LoVo (cell line): ENCODE measurements at regions not wholly inside any gene's neighbourhood (a gene's known extent, or its start where the extent isn't known, plus 50 kb on each side); places are given as distances from the start of the nearest gene placed in this dataset.

Experiments used
- DNase-seq: peaks from one replicate; pipeline ENCODE4 v3.0.0-alpha.2; 2016; ENCODE audit warnings: low spot score

- no peak for DNase-seq
Measured at GRCh38 chr1:82565146-82565545, 764.4 kb downstream of the ADGRL2 start.

- no peak for DNase-seq
Measured at GRCh38 chr1:82564333-82564732, 763.6 kb downstream of the ADGRL2 start.

DNA sequence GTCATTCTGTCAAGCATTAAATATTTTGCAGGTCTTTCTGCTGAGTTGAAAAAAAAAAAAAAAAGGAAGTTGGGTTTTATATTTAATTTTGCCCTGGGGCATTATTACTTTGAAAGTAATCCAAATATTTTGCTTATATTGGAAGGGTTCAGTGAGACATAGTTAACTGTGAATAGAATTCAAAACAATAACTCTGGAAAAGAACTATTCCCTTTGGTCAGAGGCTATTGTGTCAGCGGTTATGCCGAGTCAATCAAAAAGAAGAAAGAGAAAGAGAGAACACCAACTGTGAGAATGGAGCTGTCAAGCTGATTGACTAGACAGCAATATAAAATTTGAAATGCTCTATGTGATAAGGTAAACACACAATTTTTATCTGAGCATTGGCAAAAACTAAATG is 761.7 kb downstream of the ADGRL2 start:
- no peak for DNase-seq

DNA sequence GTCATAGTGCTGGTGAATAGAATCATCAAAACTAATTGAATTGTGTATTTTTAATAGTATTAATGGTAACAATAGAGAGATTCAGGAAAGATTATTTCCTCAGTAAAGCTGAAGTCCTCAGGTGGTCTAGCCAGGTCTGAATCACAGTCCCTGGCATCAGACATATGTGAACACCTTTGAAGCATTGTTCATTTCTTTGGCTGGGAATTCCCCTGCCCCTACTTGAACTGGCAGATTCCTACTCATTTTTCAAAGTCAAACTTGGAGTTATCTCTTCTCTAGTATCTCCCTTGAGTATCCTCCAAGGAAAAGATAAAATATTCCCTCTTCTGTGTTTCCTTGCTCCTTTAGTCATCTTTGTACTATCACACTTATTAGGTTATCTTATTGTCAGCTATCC is 759.8 kb downstream of the ADGRL2 start:
- DNase-seq = no peak

- no peak for DNase-seq
Measured at GRCh38 chr1:82555501-82555900, 754.8 kb downstream of the ADGRL2 start.

GRCh38 chr1:82549841-82550240 is 749.1 kb downstream of the ADGRL2 start:
- no peak for DNase-seq

- no peak for DNase-seq
Measured at GRCh38 chr1:82542766-82543165, 742.0 kb downstream of the ADGRL2 start.

GRCh38 chr1:82542141-82542540 is 741.4 kb downstream of the ADGRL2 start:
- DNase-seq = no peak

- no peak for DNase-seq
Measured at GRCh38 chr1:82540006-82540405, 739.3 kb downstream of the ADGRL2 start.

DNA sequence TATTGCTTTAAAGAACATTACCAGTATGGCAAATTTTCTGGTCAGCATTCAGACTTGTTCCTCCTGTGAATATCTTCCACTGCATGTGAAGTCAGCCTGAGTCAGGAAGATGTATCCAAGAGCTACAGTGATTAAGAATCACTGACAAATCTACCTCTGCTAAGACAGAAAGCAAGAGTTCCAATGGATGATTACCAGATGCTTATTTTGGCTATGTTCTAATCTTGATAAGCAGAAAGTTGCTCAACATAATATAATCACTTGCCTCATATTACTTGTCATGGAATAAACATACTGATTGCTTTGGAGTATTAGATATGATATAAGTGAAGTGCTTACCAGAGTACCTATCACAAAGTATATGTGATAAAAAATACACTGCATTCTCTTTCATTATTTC is 738.1 kb downstream of the ADGRL2 start:
- no peak for DNase-seq

DNA sequence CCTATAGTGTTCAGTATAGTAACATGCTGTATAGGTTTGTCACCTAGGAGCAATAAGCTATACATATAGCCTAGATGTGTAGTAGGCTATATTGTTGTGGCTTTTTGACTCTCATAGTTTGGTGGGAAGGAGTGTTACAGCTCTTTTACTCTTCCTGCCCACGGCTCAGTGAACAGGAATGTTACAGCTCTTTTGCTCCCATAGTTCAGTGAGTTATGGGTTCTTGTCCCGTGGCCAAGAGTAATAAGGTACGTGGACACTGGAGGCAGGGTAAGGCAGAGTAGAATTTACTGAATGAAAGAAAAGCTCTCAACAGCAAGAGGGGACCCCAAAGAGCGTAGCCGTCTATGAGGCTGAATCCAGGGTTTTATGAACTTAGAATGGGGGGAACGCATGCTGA is 734.3 kb downstream of the ADGRL2 start:
- DNase-seq = no peak

GRCh38 chr1:82525378-82525777 is 724.6 kb downstream of the ADGRL2 start:
- DNase-seq = no peak

DNA sequence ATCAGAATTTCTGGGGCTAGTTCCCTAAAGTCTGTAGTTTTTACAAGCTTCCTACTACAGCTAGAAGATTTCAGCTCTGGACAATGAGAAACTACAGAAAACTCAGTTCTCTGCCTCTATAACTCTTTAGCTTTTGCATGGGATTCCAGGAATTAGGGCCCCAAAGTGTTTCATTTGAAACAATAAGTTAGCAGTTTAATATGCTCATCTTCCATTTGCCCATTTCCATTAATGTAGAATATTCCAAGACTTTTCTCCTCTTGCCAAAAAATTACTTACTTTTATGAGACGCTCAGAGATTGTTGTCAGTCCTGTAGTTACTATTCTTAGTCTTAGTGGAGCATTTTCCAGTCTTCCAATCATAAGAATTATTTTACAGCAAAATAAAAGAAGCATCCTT is 719.9 kb downstream of the ADGRL2 start:
- no peak for DNase-seq

DNA sequence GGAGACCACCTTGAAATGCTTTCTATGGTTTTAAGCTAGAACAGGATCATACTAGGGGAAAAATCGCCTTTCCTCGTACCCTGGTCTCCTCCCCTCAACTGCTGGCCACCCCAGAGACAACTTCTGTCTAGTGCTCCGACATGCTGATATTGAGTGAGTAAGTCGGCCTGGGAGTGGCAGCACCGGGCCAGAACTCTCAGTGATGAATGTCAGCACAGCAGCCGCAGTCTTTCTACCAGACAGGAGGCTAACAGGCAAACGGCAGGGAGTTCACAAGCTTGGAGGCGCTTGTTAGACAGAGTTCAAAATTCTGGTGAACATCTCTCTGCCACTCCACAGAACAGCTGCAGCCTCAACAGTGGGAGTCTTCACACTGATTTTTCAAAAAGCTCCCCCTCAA is 716.9 kb downstream of the ADGRL2 start:
- DNase-seq = no peak

- no peak for DNase-seq
Measured at GRCh38 chr1:82515650-82516049, 714.9 kb downstream of the ADGRL2 start.

DNA sequence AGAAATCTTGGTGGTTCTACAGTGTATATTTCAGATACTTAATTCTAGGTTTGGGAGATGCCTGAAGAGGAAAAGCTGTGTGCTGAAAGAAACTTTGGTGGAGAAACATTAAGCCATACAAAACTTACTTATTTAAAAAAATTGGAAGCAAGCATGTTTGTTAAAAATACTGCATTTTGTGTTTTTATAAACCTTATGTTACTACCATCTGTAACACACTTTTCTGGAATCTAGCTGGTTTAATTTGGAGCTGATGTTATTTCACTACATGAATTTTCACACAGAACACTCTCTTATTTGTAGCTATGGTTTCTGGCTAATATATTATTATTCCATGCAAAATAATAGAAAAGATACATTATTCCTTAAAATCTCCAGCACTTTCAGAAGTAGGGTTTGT is 710.7 kb downstream of the ADGRL2 start:
- no peak for DNase-seq

DNA sequence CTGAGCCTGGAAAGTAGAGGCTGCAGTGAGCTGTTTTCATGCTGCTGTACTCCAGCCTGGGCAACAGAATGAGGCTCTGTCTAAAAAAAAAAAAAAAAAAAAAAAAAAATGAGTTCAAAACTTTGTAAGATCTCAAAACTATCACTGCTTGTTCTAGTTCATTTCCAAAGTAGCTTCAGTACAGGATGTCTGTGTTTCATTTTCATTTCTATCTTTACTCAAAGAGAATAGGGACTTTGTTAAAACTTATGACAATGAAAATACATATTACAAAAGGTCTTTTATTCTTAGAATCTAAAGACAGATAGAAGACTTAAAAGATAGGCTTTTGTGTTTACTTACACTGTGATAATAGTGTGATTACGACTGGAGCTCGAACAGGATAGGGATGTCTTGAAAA is 709.7 kb downstream of the ADGRL2 start:
- no peak for DNase-seq

- no peak for DNase-seq
Measured at GRCh38 chr1:82507011-82507410, 706.3 kb downstream of the ADGRL2 start.

GRCh38 chr1:82503822-82504221 is 703.1 kb downstream of the ADGRL2 start:
- DNase-seq = no peak

GRCh38 chr1:82499022-82499421 is 698.3 kb downstream of the ADGRL2 start:
- no peak for DNase-seq

DNA sequence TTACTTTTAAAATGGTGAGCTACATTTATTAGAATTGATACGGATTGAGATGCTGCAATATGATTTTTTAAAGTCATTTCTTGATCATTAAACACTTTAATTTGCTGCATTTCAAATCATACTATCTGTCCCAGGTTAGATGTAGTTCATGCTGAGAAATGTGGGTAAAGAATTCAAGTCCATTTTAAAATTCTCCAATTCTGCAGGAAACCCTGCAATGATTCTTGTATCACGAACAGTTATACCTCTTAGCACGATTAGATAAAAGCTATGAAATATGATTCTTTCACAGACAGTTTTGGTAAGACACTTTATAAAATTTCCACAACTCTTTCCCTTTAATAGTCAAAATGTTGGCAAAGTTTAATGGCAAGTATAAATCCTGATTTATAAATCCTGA is 693.4 kb downstream of the ADGRL2 start:
- DNase-seq = no peak

- DNase-seq = no peak
Measured at GRCh38 chr1:82492159-82492558, 691.4 kb downstream of the ADGRL2 start.

GRCh38 chr1:82491301-82492048 is 690.7 kb downstream of the ADGRL2 start:
- no peak for DNase-seq

DNA sequence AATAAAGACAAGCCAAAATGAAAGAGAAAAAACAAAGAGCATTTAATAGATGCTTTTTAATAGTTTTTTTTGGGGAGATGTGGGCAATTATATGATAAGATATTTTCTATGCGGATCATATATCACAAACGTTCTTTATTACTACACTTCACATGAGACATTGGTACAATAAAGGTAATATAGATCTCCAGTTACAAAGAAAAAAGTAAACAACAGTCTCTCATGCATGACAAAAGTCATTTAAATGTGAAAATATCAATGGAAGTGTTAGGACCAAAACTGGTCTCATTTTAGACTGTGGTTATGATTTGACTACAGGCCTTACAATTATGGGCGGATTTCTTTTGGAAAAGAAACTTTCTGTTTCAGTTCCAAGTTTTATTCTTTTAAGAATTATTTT is 687.0 kb downstream of the ADGRL2 start:
- DNase-seq = no peak

DNA sequence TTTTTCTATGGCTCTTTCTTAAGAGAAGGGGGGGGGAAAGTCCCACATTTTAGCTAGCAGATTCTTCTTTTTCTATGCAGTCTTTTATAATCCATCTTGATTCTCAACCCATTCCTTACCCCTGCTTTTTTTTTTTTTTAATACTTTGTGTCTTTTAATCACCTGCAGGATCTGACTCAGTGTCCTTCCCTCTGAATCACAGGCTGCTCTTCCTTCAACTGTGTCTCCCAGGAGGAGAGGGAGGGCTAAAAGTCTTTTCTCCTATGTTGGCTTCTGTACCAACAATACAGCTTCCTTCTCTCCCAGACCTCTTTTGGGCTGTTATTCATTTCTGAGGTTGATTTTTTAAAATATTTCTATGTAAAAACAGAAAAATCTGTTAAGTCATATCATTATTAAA is 686.2 kb downstream of the ADGRL2 start:
- DNase-seq = no peak
